ENCODE measurements at regions not wholly inside any gene's neighbourhood (a gene's known extent, or its start where the extent isn't known, plus 50 kb on each side); places are given as distances from the start of the nearest gene placed in this dataset.

- TF ChIP-seq, protein P1, sequence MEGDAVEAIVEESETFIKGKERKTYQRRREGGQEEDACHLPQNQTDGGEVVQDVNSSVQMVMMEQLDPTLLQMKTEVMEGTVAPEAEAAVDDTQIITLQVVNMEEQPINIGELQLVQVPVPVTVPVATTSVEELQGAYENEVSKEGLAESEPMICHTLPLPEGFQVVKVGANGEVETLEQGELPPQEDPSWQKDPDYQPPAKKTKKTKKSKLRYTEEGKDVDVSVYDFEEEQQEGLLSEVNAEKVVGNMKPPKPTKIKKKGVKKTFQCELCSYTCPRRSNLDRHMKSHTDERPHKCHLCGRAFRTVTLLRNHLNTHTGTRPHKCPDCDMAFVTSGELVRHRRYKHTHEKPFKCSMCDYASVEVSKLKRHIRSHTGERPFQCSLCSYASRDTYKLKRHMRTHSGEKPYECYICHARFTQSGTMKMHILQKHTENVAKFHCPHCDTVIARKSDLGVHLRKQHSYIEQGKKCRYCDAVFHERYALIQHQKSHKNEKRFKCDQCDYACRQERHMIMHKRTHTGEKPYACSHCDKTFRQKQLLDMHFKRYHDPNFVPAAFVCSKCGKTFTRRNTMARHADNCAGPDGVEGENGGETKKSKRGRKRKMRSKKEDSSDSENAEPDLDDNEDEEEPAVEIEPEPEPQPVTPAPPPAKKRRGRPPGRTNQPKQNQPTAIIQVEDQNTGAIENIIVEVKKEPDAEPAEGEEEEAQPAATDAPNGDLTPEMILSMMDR (IDR thresholded peaks at IDR 0.05; ENCODE audit: insufficient read depth, low read length): no peak
- TF ChIP-seq REST (IDR thresholded peaks at IDR 0.05; ENCODE audit: insufficient replicate concordance, low read depth): no peak
Measured at GRCh38 chr13:67462098-67462497, 232.0 kb upstream of the PCDH9 start.

All from HL-60 (cell line).